SHP77 (cell line): ENCODE measurements at regions not wholly inside any gene's neighbourhood (a gene's known extent, or its start where the extent isn't known, plus 50 kb on each side); places are given as distances from the start of the nearest gene placed in this dataset.
"Not testable (repeated sequence)": the region's sequence is repeated elsewhere in the genome, so short reads cannot be mapped to it uniquely, and the experiment has no call there.

Source experiments
- DNase-seq, 2 experiments: peaks; one replicate each; lab custom pipeline; 2025; lab: John Stamatoyannopoulos, UW

DNA sequence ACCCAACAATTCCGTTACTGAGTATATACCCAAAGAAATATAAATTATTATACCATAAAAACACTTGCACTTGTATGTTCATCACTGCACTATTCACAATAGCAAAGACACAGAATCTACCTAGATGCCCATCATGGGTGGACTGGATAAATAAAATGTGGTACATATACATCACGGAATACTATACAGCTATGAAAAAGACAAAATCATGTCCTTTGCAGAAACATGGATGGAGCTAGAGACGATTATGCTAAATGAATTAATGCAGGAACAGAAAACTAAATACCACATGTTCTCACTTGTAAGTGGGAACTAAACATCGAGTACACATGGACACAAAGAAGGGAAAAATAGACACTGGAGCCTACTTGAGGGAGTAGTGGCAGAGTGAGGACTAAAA lies 185.3 kb downstream of the PYDC2 start:
- no peak for DNase-seq

DNA sequence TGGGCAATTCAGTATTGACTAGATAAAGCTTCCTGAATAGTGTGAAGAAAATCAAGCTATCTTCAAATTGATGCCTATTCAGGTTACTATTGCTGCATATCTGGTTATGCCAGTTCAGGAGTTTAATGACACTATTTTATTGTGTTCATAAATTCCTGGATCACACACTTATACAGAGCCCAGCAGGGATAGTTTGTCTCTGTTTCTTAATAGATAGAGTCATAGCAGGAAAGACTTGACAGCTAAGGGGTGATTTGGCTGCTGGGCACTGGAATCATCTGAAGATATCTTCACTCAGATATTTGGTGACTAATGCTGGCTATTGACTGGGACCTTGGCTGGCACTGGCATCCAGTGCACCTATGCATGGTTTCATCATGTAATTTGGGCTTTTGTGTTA lies 187.8 kb downstream of the PYDC2 start:
- DNase-seq = no peak

DNA sequence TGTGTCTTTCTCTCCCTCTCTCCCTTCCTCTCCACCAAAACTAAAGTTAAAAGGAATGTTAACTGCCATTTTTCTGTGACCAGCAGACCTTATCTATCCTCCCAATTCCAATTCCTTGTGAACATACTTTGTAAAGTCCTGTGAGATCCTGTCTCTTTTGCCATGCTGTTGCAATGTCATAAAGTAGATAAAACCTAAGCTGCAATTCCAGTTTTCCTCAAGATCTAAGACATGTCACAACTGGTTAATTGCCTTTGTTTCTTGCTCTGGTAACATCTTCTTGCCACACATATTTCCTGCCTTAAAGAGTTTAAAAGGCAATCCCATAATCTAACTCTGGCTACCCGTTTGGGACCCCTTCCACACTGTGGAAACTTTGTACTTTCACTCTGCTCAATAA lies 188.7 kb downstream of the PYDC2 start:
- DNase-seq = no peak

DNA sequence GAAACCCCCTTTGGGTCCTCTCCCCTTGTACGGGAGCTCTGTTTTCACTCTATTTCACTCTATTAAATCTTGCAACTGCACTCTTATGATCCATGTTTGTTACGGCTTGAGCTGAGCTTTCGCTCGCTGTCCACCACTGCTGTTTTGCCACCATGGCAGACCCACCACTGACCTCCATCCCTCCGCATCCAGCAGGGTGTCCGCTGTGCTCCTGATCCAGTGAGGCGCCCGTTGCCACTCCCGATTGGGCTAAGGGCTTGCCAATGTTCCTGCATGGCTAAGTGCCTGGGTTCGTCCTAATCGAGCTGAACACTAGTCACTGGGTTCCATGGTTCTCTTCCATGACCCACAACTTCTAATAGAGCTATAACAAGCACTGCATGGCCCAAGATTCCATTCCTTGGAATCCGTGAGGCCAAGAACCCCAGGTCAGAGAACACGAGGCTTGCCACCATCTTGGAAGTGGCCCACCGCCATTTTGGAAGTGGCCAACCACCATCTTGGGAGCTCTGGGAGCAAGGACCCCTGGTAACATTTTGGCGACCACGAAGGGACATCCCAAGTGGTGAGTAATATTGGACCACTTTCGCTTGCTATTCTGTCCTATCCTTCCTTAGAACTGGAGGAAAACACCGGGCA lies 197.9 kb downstream of the PYDC2 start:
- not testable (repeated sequence) for DNase-seq

DNA sequence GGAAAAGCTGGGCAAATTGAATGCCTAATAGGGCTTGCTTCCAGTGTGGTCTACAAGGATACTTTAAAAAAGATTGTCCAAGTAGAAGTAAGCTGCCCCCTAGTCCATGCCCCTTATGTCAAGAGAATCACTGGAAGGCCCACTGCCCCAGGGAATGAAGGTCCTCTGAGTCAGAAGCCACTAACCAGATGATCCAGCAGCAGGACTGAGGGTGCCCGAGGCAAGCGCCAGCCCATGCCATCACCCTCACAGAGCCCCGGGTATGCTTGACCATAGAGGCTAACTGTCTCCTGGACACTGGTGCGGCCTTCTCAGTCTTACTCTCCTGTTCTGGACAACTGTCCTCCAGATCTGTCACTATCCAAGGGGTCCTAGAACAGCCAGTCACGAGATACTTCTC lies 201.2 kb downstream of the PYDC2 start:
- not testable (repeated sequence) for DNase-seq

DNA sequence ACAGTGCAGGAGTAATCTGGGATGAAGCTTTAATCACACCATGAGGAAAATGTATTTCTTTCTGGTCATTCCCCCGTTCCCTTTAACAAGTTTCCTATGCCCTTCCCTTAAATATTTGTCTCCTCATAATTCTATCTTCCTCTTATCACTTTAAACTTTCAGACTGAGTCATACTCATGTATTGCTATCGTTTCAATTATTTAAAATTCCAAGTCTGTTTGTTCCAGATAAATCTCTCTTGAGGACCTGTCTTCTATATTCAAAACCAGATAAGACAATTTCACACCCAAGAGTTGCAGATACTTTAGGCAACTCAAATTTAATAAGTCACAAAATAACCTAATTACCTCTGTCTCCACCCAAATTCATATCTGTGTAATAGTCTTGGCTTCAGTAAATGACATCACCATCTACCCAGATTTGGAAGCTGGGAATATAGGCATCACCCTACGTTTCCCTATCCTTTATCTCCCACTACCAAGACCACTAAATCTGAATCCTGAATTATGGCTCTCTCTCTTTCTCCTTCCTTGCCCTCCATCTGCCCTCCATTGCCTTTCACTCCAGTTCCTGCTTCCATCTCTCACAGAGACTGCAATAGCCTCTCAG lies 220.1 kb downstream of the PYDC2 start:
- DNase-seq = no peak

DNA sequence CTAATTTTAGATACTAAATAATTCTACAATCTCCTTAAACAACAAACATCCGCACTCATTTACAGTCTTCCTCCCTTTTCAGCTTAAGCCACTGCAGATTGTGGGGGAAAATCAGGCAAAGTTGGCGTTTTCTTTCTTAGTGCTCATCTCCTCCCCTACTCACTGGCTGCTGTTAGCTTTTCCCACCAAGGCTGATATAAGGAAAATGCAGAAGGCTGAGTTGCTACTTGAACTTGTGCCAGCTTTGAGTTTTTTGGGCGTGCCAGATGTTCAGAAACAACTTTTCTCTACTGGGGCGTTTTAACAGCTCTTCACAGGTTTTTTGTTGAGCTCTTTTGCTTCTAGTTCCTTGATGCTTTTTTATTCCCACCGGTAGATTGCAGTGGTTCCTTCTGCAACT lies 222.0 kb downstream of the PYDC2 start:
- no peak for DNase-seq

DNA sequence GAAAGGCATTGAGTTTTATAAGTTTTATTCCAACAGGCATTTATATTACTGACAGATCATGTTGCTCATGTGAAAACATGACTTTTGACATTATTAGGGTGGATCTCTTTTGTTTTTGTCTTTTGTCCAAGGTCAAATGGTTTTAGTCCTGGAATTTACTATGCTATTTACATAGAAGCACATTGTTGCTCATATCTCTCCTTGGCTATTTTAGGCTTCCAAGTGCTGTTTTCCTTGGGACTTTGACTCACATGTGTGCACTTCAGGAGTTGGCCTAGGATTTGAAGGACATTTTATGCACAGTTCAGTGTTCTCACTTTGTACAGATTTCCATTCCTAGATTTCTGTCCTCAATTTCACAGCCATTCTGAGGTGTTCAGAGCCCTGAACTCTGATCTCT lies 225.7 kb downstream of the PYDC2 start:
- no peak for DNase-seq

DNA sequence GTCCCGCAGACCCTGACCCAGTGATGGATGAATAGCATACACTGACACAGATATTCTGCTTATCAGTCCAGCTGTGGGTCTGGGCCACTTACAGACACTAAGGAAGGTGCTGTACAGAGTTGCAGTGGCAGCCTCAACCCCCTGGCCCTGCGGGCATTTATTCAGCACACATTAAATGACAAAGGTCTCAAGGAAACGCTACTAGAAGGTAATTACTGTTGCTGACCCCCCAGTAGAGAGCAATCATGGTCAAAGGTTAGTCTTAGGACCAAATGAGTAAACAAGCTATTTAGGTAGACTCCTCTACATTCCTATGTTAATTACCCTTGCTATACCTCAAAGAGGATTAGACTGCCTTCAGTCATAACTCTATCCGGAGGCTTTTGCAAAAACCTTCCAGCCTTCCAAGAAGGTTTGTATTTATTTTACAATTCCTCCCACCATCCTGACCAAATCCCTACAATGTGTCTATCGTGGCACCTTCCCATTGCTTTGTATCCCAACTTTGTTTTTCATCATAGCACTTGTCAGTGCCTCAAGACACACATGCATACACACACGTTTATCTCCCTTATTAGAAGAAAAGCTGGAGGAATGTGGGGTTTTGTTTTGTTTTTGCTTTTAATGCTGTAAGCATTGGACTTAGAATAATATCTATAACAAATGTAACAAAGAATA lies 227.9 kb downstream of the PYDC2 start:
- no peak for DNase-seq

DNA sequence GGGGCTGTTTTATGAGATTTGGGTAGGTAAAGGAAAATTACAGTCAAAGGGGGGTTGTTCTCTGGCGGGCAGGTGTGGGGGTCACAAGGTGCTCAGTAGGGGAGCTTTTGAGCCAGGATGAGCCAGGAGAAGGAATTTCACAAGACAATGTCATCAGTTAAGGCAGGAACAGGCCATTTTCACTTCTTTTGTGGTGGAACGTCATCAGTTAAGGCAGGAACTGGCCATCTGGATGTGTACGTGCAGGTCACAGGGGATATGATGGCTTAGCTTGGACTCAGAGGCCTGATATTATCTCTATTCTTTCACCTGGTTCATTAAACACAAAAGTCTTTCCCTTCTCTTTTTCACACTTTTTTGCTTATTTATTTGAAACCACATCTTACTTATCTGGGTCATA lies 230.2 kb downstream of the PYDC2 start:
- DNase-seq = not testable (repeated sequence)

DNA sequence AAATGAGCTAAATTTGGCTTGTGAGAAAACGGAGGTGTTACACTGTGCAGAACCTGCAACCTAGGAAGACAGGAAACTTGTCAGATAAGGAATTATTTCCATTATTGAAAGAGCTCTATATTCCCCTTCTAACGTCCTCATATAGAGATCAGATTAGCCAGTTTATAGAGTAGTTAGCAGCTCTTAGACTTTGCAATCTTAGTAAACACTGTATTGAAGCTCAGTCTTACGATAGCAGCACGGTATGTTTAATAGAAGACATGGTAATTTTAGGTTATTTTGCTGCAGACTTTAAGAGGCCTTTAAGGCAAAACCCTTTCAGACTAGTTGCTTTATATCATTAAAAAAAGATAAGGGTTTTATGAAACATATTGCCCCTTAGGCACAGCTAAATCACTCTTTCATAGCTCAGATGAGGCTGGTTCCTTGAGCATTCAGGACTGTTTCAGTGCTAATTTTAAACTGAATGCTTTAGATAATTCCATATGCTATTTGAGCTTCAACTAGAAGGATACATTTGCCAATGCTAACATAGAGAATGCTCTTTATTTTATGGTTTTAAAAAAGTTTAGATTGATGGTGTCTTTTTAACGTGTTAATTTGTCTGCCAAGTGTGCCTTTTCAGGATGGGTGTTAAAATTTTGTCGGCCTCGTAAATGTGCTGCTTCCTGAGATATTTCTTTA lies 234.3 kb downstream of the PYDC2 start:
- DNase-seq = no peak

DNA sequence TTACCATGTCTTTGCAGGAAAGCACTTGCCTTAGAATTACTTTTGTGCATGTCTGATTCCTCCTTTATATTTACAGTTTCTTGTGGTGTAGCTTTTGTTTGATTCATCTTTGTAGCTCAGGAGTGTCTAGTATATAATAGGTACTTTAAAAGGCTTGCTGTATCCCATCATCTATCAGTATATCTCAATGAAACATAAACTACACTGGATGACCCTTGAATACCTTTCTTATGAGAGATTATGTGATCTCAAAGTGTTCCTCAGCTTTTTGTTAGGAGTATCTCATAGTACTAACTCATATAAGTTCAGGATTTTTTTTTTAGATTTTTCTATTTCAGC lies 234.8 kb downstream of the PYDC2 start:
- no peak for DNase-seq

DNA sequence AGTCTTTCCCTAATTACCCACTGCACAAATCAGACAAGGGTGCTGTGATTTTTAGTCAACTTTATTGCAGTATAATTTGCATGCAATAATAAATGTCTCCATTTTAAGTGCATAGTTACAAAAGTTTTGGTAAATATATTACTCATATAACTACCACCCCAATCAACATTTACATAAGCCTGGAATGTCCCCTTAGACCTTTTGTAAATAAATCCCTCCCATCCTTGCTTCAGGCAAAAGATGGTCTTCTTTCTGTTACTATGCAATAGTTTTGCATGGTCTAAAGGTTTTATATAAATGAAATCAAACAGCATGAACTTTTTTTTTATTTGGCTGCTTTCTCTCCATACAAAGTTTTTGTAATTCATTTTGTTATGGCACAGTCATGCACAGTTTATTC lies 235.4 kb downstream of the PYDC2 start:
- DNase-seq = no peak

DNA sequence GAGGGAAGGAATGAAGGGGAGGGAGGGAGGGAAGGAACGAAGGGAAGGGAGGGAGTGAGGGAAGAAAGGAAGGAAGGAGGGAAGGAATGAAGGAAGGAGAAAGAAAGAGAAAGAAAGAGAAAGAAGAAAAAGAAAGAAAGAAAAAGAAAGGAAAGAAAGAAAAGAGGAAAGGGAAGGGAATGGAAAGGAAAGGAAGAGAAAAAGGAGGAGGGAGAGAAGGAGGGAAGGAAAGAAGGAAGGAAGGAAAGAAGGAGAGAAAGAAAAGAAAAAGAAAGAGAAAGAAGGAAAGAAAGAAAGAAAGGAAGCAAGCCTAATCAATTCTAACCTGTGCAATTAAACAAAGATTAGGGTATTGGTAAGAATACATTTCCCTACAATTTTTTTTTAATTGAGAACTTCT lies 238.6 kb downstream of the PYDC2 start:
- DNase-seq = no peak

DNA sequence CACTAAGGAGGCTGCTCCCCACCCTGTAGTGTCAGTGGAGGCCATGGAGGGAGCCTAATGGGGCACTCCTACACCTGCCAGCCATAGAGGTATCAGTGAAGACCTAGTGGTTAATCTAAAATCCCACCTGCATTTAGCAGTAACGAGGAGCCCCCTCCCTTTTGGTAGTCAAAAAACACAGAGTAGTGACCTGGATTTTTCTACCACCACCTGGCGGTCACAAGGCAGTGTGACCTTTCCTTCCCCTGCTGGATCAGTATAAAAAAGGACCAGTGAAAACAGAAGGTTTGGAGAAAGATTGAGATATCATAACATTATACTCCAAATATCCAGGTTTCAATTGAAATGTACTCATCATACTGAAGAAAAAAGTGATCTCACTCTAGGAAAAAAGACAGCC lies 241.2 kb downstream of the PYDC2 start:
- no peak for DNase-seq

DNA sequence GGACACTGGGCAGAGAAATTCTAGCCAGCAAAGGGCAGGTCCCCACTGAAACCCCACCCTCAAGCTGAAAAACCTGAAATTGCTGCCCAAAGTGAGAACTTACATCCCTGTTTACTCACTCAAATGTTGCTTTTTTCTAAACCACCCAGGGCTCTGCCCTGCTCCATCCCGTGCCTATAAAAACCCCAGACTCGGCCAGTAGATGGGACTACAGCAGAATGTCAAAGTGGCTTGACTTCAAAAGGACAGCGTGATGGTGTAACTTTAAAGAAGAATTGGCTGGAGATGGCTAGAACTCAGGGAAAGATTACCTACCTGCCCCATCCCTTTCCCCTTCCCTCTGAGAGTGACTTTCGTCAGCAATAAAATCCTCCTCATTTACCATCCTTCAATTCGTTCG lies 246.9 kb downstream of the PYDC2 start:
- DNase-seq = no peak

DNA sequence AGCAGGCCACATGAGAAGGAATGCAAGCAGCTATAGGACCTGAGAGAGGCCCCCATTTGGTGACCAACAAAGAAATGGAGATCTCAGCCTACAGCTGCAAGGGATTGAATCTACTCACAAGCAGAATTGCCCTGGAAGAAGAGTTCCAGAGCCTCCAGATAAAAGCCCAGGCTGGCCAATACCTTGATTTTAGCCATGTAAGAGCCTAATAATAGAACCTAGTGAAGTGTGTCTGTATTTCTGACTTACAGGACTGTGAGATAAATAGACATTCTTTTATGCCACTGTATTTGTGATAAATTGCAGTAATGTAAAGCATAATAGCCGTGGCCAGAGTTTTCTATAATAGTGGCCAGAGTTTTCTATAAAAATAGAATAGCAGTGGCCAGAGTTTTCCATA lies 254.6 kb downstream of the PYDC2 start:
- no peak for DNase-seq

DNA sequence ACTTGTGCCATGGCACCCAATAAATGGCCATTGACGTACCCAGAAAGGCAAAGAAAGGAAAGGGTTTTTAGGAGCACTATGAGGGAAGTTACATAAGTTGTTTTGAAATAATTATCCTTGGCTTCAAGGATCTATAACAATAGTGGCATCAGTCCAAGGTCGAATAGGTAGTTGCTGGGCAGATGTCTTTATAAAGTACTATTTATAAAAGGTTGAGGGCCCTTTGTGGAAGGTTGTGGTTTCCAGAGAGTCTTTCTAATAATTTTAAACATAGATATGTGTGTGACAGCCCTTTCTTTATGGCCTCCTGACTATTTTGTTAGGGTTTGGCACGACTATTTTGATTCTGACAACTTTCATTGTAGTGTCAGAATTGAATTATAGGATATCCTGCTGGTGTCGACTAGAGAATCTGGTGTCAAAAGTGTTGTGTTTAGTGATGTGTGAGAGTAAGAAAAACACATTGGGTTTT lies 260.5 kb downstream of the PYDC2 start:
- DNase-seq = no peak

DNA sequence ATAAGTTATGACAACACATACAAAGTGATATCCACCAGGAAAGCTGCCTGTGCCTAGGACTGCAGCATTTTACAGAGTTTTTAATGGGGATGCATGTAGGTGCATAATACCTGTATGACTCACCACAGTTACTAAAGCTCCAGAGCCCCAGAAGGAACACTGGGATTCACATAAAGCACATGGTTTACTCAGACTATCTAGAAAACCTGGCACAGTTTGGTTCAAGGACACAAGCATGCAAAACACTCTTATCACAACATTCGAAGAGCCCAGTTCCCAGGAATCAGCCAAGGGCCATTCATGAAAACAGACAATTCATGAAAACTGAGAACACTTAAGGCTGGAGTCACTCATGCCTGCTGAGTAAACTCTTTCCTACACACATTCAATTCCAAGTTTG lies 261.0 kb downstream of the PYDC2 start:
- no peak for DNase-seq

DNA sequence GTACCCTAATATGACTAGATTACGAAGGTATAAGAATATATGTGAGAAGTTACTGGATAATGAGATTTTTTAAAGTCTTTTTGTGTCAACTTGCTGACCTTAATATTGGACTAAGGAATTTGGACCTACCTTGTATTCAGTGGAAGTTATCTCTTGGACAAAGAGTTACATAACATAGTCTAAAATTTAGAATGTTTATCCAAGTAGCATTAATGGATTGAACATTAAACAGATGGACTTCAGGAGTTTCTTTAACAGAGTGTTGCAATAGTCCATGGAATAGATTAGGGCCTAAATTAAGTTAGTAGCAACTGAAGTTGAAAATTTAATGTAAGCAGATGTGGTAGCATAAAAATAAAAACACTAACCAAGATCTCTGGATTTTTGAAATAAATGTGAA lies 266.4 kb downstream of the PYDC2 start:
- DNase-seq = no peak

DNA sequence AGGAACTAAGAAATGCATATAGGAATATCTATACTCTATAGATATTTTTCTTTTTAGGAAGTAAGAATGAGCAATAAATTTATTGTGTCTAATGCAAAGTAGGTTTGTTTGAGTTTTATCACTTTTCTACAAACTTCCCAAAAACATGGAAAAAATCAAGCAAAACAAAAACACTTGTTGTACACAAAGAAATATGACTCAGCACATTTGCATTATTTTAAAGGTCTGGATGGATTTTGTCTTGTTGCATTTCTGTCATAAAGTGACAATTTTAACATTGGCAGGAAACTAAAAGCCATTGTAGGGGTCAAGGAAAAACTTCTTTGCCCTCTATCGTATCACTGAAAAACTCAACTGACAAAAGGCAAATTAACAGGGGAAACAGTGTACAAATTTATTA lies 267.2 kb downstream of the PYDC2 start:
- DNase-seq = no peak

DNA sequence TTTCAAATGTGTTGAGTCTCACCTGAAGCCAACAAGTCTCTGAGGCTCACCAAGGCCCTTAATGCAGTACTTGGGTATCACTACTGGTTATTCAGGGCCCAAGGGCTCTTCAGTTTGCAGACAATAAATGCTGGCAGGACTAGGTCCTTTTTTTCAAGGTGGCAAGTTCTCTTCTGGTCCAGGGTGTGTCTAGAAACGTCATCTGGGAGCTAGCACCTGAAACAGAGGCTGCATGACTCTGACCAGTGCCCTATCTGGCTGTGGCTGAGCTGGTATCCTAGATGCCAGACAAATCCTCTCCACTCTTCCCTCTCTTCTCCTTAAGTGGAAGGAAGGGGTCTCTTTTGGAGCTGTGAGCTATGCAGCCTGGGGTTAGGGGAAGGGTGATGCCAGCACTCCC lies 276.8 kb downstream of the PYDC2 start:
- no peak for DNase-seq

DNA sequence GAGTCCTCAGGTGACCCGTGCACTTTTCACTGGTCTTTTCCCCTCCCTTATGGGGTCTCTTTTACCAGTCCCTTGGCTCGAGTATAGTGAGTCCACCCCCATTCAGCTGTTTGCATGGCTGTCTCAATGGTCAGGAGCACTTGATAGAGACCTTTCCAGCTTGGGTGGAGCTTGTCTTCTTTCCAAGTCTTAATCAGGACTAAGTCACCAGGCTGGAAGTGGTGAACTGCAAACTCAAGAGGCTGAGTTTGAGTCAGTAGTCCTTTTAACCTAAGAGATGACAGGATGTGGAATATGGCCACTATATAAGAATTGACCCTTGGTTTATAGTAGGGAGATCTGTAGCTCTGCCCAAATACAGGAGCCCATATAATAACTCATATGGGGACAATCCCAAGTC lies 279.7 kb downstream of the PYDC2 start:
- DNase-seq = no peak
